ENCODE measurements at regions not wholly inside any gene's neighbourhood (a gene's known extent, or its start where the extent isn't known, plus 50 kb on each side); places are given as distances from the start of the nearest gene placed in this dataset.

DNA sequence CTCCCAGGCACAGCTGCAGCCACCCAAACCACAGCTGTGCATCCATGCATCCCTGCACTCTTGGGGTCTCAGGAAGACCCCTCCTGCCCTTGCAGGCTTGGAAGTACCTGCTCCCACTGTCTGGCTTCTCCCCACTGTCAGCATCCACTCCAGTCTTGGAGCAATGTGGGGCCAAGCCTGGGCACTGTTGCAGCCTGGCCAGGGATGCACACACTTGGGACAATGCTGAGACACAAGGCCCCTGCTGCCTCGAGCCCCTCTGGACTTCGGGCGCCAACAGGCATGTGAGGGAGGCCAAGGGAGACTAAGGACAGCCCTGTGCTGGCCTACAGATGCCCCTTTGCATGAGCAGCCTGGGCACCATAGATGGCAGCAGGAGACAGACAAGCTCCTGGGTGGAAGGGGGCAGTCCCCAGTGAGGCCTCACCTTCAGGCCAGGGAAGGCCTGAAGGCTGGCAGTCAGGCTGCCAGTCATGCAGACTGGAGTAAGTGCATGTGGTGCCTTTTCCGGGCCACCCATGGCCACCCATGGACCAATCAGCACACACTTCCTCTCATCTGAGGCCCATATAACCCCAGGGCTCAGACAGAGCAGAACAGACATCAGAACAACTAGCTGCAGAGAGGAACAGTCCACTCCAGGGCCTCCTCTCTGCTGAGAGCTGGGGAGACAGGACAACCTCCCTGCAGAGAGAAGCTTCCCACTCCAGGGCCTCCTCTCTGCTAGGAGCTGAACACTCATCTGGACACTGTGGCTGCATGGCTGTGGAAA, 219.0 kb downstream of the VGLL3 start:
- TF ChIP-seq, protein P1, sequence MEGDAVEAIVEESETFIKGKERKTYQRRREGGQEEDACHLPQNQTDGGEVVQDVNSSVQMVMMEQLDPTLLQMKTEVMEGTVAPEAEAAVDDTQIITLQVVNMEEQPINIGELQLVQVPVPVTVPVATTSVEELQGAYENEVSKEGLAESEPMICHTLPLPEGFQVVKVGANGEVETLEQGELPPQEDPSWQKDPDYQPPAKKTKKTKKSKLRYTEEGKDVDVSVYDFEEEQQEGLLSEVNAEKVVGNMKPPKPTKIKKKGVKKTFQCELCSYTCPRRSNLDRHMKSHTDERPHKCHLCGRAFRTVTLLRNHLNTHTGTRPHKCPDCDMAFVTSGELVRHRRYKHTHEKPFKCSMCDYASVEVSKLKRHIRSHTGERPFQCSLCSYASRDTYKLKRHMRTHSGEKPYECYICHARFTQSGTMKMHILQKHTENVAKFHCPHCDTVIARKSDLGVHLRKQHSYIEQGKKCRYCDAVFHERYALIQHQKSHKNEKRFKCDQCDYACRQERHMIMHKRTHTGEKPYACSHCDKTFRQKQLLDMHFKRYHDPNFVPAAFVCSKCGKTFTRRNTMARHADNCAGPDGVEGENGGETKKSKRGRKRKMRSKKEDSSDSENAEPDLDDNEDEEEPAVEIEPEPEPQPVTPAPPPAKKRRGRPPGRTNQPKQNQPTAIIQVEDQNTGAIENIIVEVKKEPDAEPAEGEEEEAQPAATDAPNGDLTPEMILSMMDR (IDR thresholded peaks at IDR 0.05), result no peak
- no peak for TF ChIP-seq POLR2A (IDR thresholded peaks at IDR 0.05)

Data from heart left ventricle (tissue), 13 donors.